ENCODE measurements at regions not wholly inside any gene's neighbourhood (a gene's known extent, or its start where the extent isn't known, plus 50 kb on each side); places are given as distances from the start of the nearest gene placed in this dataset.

DNA sequence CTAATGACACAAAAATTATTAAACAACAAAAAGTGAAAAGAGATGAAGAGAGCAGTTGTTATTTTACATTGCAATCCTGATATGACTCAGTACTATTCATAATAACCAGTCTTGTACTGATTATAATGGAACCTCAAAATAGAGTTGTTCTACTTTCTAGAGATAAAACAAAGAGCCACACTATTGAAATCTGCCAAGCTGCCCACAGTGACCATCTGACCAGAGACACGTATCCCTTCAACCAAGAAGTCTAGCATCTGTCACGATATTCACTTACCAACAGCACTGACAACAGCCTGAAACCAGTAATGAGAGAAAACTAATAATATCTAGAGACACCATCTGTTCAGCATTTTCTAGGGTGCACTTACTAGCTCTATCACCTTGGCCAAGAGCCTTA is 466.7 kb downstream of the NKX6-1 start:
- H3K9ac ChIP-seq (ENCODE audit: low read length in 3 of 3), result no peak overlapping the region
- TF ChIP-seq, protein P1, sequence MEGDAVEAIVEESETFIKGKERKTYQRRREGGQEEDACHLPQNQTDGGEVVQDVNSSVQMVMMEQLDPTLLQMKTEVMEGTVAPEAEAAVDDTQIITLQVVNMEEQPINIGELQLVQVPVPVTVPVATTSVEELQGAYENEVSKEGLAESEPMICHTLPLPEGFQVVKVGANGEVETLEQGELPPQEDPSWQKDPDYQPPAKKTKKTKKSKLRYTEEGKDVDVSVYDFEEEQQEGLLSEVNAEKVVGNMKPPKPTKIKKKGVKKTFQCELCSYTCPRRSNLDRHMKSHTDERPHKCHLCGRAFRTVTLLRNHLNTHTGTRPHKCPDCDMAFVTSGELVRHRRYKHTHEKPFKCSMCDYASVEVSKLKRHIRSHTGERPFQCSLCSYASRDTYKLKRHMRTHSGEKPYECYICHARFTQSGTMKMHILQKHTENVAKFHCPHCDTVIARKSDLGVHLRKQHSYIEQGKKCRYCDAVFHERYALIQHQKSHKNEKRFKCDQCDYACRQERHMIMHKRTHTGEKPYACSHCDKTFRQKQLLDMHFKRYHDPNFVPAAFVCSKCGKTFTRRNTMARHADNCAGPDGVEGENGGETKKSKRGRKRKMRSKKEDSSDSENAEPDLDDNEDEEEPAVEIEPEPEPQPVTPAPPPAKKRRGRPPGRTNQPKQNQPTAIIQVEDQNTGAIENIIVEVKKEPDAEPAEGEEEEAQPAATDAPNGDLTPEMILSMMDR (IDR thresholded peaks at IDR 0.05; ENCODE audit: borderline replicate concordance, extremely low read depth, insufficient read depth), result no peak
- FAIRE-seq (no peak), DNase-seq (no peak)
- H3K4me1 ChIP-seq (ENCODE audit: control insufficient read depth in 2 of 3, insufficient read depth in 2 of 3, low read depth in 1 of 3, low read length in 3 of 3), result no peaks in the 10 kb centered on the region
- no peak overlapping the region for H3K4me3 ChIP-seq (ENCODE audit: low read length in 3 of 3)
- H3K36me3 ChIP-seq (ENCODE audit: control insufficient read depth in 2 of 3, insufficient read depth in 3 of 3, low read length in 3 of 3), result no peaks in the 10 kb centered on the region
- H3K27ac ChIP-seq (ENCODE audit: low read depth in 2 of 2, low read length in 2 of 2), result no peak overlapping the region
- H3K9me3 ChIP-seq (ENCODE audit: control insufficient read depth in 2 of 3, insufficient read depth in 1 of 3, low read length in 3 of 3), result no peaks in the 10 kb centered on the region
- intact Hi-C loops (cut with DNase I), result no loop called here
- no peaks in the 10 kb centered on the region for H3K27me3 ChIP-seq (ENCODE audit: control insufficient read depth, insufficient read depth, low read length)

DNA sequence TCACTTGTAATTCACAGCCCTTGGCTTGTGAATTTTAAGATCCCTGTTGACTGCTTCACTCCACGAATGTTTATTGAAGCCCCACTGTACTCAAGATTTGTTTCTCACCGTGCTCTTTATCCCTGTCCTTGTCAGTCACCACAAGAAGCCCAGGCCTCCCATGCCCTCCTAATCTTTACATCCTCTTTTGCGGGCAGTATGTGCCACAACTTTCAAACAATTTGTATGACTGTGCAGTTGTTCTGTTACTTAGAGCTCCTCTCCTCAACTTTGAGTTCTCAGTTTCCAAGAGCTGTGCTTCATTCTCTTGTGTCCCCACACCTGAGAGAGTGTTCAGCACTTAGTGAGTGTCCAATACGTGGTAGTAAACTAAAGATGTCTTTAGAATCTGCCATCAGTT is 467.7 kb downstream of the NKX6-1 start:
- no peaks in the 10 kb centered on the region for H3K4me1 ChIP-seq (ENCODE audit: control insufficient read depth in 2 of 3, insufficient read depth in 2 of 3, low read depth in 1 of 3, low read length in 3 of 3)
- no peaks in the 10 kb centered on the region for H3K27me3 ChIP-seq (ENCODE audit: control insufficient read depth, insufficient read depth, low read length)
- H3K9me3 ChIP-seq (ENCODE audit: control insufficient read depth in 2 of 3, insufficient read depth in 1 of 3, low read length in 3 of 3), result no peaks in the 10 kb centered on the region
- TF ChIP-seq, protein P1 (IDR thresholded peaks at IDR 0.05; ENCODE audit: borderline replicate concordance, extremely low read depth, insufficient read depth), result no peak
- H3K9ac ChIP-seq (ENCODE audit: low read length in 3 of 3), result no peak overlapping the region
- no peak for FAIRE-seq
- no peak overlapping the region for H3K27ac ChIP-seq (ENCODE audit: low read depth in 2 of 2, low read length in 2 of 2)
- H3K4me3 ChIP-seq (ENCODE audit: low read length in 3 of 3), result no peak overlapping the region
- intact Hi-C loops (cut with DNase I), result no loop called here
- no peaks in the 10 kb centered on the region for H3K36me3 ChIP-seq (ENCODE audit: control insufficient read depth in 2 of 3, insufficient read depth in 3 of 3, low read length in 3 of 3)
- no peak for DNase-seq

GRCh38 chr4:84028340-84028739 is 470.8 kb downstream of the NKX6-1 start:
- H3K4me1 ChIP-seq (ENCODE audit: control insufficient read depth in 2 of 3, insufficient read depth in 2 of 3, low read depth in 1 of 3, low read length in 3 of 3), result no peaks in the 10 kb centered on the region
- DNase-seq (no peak), FAIRE-seq (no peak)
- TF ChIP-seq, protein P1 (IDR thresholded peaks at IDR 0.05; ENCODE audit: borderline replicate concordance, extremely low read depth, insufficient read depth), result no peak
- H3K27ac ChIP-seq (ENCODE audit: low read depth in 2 of 2, low read length in 2 of 2), result no peak overlapping the region
- H3K9me3 ChIP-seq (ENCODE audit: control insufficient read depth in 2 of 3, insufficient read depth in 1 of 3, low read length in 3 of 3), result no peaks in the 10 kb centered on the region
- H3K4me3 ChIP-seq (ENCODE audit: low read length in 3 of 3), result no peak overlapping the region
- no peak overlapping the region for H3K9ac ChIP-seq (ENCODE audit: low read length in 3 of 3)
- H3K27me3 ChIP-seq (ENCODE audit: control insufficient read depth, insufficient read depth, low read length), result no peaks in the 10 kb centered on the region
- intact Hi-C loops (cut with DNase I), result no loop called here
- no peaks in the 10 kb centered on the region for H3K36me3 ChIP-seq (ENCODE audit: control insufficient read depth in 2 of 3, insufficient read depth in 3 of 3, low read length in 3 of 3)

DNA sequence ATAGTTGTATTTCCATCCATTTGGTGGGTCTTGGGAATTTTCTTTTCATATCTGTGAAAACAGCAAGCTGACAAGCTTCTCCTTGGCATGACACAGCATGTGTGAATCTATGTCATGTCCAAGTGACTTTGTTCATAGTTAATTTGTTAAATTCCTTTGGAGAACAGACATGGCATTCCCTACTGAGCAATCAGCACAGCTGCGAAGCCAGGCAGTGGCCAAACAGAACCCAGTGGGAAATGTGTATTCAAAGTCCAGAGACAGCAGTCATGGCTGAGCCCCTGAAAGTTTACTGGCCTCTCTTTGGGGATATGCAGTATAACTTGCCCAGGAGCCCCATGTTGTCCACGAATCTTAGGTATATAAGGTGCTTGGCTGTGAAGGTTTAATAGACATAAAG is 474.7 kb downstream of the NKX6-1 start:
- intact Hi-C loops (cut with DNase I), result no loop called here
- Histone ChIP-seq H3K27ac (ENCODE audit: low read depth in 2 of 2, low read length in 2 of 2) (no peak overlapping the region), H3K9me3 (ENCODE audit: control insufficient read depth in 2 of 3, insufficient read depth in 1 of 3, low read length in 3 of 3) (no peaks in the 10 kb centered on the region), H3K36me3 (ENCODE audit: control insufficient read depth in 2 of 3, insufficient read depth in 3 of 3, low read length in 3 of 3) (no peaks in the 10 kb centered on the region), H3K27me3 (ENCODE audit: control insufficient read depth, insufficient read depth, low read length) (no peaks in the 10 kb centered on the region), H3K9ac (ENCODE audit: low read length in 3 of 3) (no peak overlapping the region), H3K4me1 (ENCODE audit: control insufficient read depth in 2 of 3, insufficient read depth in 2 of 3, low read depth in 1 of 3, low read length in 3 of 3) (no peaks in the 10 kb centered on the region), H3K4me3 (ENCODE audit: low read length in 3 of 3) (no peak overlapping the region)
- FAIRE-seq (no peak), DNase-seq (no peak)
- TF ChIP-seq, protein P1 (IDR thresholded peaks at IDR 0.05; ENCODE audit: borderline replicate concordance, extremely low read depth, insufficient read depth), result no peak
